22Rv1 (cell line): ENCODE measurements at regions not wholly inside any gene's neighbourhood (a gene's known extent, or its start where the extent isn't known, plus 50 kb on each side); places are given as distances from the start of the nearest gene placed in this dataset.

ENCODE experiments used
- ZFX ChIP-seq: fragments of 450-650 bp; IDR thresholded peaks from 2 replicates; pipeline ENCODE4 v1.6.1; 2017; ENCODE audit warnings: antibody characterized with exemption, borderline replicate concordance
- TF ChIP-seq, protein P1 (sequence below): fragments of 450-650 bp; IDR thresholded peaks from 2 replicates; pipeline ENCODE4 v1.5.1; 2017; ENCODE audit warnings: mild to moderate bottlenecking

DNA sequence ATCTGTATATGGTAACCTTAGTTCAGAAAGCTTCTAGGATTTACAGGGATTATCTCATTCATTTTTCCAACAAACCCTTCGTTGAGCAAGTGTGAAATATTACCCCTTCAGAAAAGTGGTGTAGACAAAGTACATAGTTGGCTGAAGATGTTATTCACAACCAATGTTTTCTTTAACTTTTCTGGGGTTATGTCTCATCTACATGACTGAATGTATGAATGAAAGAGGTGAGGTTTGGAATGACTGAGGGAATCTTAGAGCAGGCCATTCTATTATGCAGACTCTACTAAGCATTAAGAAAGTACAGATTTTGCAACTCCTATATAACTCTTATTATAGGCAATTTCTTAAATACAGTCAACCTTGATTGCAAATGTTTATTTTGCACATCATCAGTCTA, 167.2 kb downstream of the NDFIP2 start:
- TF ChIP-seq, protein P1, sequence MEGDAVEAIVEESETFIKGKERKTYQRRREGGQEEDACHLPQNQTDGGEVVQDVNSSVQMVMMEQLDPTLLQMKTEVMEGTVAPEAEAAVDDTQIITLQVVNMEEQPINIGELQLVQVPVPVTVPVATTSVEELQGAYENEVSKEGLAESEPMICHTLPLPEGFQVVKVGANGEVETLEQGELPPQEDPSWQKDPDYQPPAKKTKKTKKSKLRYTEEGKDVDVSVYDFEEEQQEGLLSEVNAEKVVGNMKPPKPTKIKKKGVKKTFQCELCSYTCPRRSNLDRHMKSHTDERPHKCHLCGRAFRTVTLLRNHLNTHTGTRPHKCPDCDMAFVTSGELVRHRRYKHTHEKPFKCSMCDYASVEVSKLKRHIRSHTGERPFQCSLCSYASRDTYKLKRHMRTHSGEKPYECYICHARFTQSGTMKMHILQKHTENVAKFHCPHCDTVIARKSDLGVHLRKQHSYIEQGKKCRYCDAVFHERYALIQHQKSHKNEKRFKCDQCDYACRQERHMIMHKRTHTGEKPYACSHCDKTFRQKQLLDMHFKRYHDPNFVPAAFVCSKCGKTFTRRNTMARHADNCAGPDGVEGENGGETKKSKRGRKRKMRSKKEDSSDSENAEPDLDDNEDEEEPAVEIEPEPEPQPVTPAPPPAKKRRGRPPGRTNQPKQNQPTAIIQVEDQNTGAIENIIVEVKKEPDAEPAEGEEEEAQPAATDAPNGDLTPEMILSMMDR, result no peak
- no peak for TF ChIP-seq ZFX
